HEK293 (cell line): ENCODE measurements at regions not wholly inside any gene's neighbourhood (a gene's known extent, or its start where the extent isn't known, plus 50 kb on each side); places are given as distances from the start of the nearest gene placed in this dataset.

Source experiments
- CTCF ChIP-seq: fragments of 450-650 bp; formaldehyde crosslinking; IDR thresholded peaks from 2 replicates; pipeline ENCODE4 v1.5.1; 2016; ENCODE audit warnings: missing biosample characterization, missing genetic modification characterization
- ZNF10 ChIP-seq: fragments of 450-650 bp; formaldehyde crosslinking; IDR thresholded peaks from 2 replicates; pipeline ENCODE4 v1.5.1; 2017; ENCODE audit warnings: missing biosample characterization, missing genetic modification characterization
- ZNF398 ChIP-seq: fragments of 450-650 bp; formaldehyde crosslinking; IDR thresholded peaks from 2 replicates; pipeline ENCODE4 v1.5.1; 2017; ENCODE audit warnings: missing biosample characterization, missing genetic modification characterization
- ZNF449 ChIP-seq: fragments of 450-650 bp; formaldehyde crosslinking; IDR thresholded peaks from 2 replicates; pipeline ENCODE4 v1.5.1; 2017; ENCODE audit warnings: missing biosample characterization, mild to moderate bottlenecking, missing genetic modification characterization, moderate library complexity
- ZNF488 ChIP-seq: fragments of 450-650 bp; formaldehyde crosslinking; IDR thresholded peaks from 2 replicates; pipeline ENCODE4 v1.5.1; 2016; ENCODE audit warnings: missing biosample characterization, missing genetic modification characterization
- ZNF501 ChIP-seq: fragments of 450-650 bp; formaldehyde crosslinking; IDR thresholded peaks from 2 replicates; pipeline ENCODE4 v1.5.1; 2016; ENCODE audit warnings: missing biosample characterization, missing genetic modification characterization
- ZNF530 ChIP-seq: fragments of 450-650 bp; formaldehyde crosslinking; IDR thresholded peaks from 2 replicates; pipeline ENCODE4 v1.5.1; 2016; ENCODE audit warnings: low read depth, missing biosample characterization, missing genetic modification characterization
- ZNF626 ChIP-seq: fragments of 450-650 bp; sonication (Bioruptor Pico); formaldehyde crosslinking; IDR thresholded peaks from 2 replicates; pipeline ENCODE4 v1.5.1; 2018; ENCODE audit warnings: missing biosample characterization, missing genetic modification characterization, inconsistent platforms
- ZNF830 ChIP-seq: fragments of 450-650 bp; IDR thresholded peaks from 2 replicates; pipeline ENCODE4 v1.5.0; 2018; ENCODE audit warnings: missing biosample characterization, missing genetic modification characterization, low read depth, mild to moderate bottlenecking, moderate library complexity

DNA sequence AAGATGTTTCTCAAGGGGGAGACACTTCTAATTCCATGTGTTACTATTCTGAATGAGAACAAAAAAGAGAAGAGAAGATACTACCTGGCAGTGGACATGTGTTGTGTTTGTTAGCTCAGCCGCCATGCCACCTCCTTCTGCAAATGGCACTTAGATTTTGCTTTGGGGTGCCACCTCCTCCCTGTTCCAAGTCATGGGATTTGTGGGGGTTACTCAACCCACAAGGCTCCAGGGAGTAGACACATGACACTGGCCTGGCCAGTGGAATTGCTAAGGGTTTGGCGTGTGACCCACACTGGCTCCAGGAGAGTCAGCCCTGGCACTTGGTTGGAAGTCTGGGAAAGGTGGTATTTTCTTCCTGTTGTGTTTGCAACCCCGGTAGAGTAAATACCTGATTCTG, 129.1 kb downstream of the ZNF621 start:
- TF ChIP-seq CTCF (tag by site-specific recombination) (no peak), ZNF626 (tag by site-specific recombination) (no peak), ZNF501 (tag by site-specific recombination) (no peak), ZNF10 (tag by site-specific recombination) (no peak), ZNF830 (no peak), ZNF530 (tag by site-specific recombination) (no peak), ZNF449 (tag by site-specific recombination) (no peak), ZNF488 (tag by site-specific recombination) (no peak), ZNF398 (tag by site-specific recombination) (no peak)
